ENCODE measurements at regions not wholly inside any gene's neighbourhood (a gene's known extent, or its start where the extent isn't known, plus 50 kb on each side); places are given as distances from the start of the nearest gene placed in this dataset.

DNA sequence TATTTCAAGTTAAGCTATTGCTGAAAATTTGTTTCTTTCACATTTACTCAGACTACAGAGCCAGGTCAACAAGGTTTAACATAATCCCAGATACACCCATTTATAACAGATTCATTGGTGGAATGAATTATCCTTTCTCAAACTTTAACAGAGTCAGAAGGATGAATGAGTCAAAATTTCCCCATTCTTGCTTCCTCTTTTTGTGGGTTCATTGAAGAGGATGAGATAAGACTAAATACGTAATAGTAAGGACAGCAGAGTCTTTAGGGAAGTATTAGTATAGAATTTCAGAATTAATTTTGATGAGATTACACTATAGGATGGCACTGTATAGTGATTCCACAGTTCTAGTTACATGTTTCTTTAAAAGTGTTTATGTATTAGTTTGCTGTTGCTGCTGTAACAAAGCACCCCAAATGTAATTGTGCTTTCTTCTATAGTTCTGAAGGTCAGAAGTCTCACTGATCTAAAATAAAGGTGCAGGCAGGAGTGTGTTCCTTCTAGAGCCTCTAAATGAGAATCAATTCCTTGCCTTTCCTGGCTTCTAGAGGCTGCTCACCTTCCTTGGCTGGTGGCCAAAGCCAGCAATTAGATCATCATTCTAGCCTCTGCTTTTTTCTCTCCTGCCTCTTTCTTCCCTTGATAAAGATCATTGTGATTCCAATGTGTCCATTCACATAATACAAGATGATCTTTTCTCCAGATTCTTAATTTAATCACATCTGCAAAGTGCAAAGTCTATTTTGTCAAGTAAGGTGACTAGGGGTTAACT lies 309.3 kb upstream of the PIK3C3 start:
- TF ChIP-seq, protein P1, sequence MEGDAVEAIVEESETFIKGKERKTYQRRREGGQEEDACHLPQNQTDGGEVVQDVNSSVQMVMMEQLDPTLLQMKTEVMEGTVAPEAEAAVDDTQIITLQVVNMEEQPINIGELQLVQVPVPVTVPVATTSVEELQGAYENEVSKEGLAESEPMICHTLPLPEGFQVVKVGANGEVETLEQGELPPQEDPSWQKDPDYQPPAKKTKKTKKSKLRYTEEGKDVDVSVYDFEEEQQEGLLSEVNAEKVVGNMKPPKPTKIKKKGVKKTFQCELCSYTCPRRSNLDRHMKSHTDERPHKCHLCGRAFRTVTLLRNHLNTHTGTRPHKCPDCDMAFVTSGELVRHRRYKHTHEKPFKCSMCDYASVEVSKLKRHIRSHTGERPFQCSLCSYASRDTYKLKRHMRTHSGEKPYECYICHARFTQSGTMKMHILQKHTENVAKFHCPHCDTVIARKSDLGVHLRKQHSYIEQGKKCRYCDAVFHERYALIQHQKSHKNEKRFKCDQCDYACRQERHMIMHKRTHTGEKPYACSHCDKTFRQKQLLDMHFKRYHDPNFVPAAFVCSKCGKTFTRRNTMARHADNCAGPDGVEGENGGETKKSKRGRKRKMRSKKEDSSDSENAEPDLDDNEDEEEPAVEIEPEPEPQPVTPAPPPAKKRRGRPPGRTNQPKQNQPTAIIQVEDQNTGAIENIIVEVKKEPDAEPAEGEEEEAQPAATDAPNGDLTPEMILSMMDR (IDR thresholded peaks at IDR 0.05; ENCODE audit: low read depth, low read length, poor library complexity, severe bottlenecking), result no peak
- no peak for TF ChIP-seq EZH2phosphoT487 (IDR thresholded peaks at IDR 0.05; ENCODE audit: borderline replicate concordance, low read length)
- Histone ChIP-seq H3K4me3 (ENCODE audit: low read length) (no peak overlapping the region), H3K79me2 (ENCODE audit: control insufficient read depth, low read length) (no peaks in the 10 kb centered on the region), H3K27ac (ENCODE audit: low read depth, low read length) (no peak overlapping the region), H3K36me3 (ENCODE audit: control insufficient read depth, low read length) (no peaks in the 10 kb centered on the region), H3K4me1 (ENCODE audit: control insufficient read depth, low read length) (no peaks in the 10 kb centered on the region), H3K27me3 (ENCODE audit: control insufficient read depth, low read length) (no peaks in the 10 kb centered on the region), H3F3A (ENCODE audit: control insufficient read depth, insufficient read depth) (no peaks in the 10 kb centered on the region), H3K4me2 (ENCODE audit: low read length) (no peak overlapping the region), H3K9me2 (replicated peaks; ENCODE audit: control insufficient read depth, low read length) (no peaks in the 10 kb centered on the region), H4K20me1 (ENCODE audit: control insufficient read depth, insufficient read depth, low read depth, low read length) (no peaks in the 10 kb centered on the region), H3K9me3 (ENCODE audit: control insufficient read depth, insufficient read depth, low read length) (no peaks in the 10 kb centered on the region)

DNA sequence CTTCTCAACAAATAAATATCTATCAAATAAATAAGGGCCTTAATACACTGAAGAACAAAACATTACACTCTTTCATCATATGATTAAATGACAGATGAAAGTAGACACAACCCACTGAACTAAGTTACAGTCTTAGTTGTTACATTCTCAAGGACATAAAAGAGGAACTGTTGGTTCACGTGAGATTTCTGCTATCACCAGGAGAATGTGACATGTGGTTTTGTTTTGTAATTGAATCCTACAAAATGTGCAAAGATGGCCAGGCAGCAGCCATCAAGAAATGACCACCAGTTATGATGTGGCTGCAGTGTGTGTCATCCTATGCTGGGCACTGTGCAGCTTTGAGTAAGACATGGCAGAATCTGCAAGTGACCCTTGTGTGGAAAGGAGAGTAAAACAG lies 310.6 kb upstream of the PIK3C3 start:
- Histone ChIP-seq H3F3A (ENCODE audit: control insufficient read depth, insufficient read depth) (no peaks in the 10 kb centered on the region), H3K4me3 (ENCODE audit: low read length) (no peak overlapping the region), H3K27ac (ENCODE audit: low read depth, low read length) (no peak overlapping the region), H3K79me2 (ENCODE audit: control insufficient read depth, low read length) (no peaks in the 10 kb centered on the region), H3K9me2 (replicated peaks; ENCODE audit: control insufficient read depth, low read length) (no peaks in the 10 kb centered on the region), H3K27me3 (ENCODE audit: control insufficient read depth, low read length) (no peaks in the 10 kb centered on the region), H3K4me1 (ENCODE audit: control insufficient read depth, low read length) (no peaks in the 10 kb centered on the region), H3K9me3 (ENCODE audit: control insufficient read depth, insufficient read depth, low read length) (no peaks in the 10 kb centered on the region), H4K20me1 (ENCODE audit: control insufficient read depth, insufficient read depth, low read depth, low read length) (no peaks in the 10 kb centered on the region), H3K36me3 (ENCODE audit: control insufficient read depth, low read length) (no peaks in the 10 kb centered on the region), H3K4me2 (ENCODE audit: low read length) (no peak overlapping the region)
- no peak for TF ChIP-seq EZH2phosphoT487 (IDR thresholded peaks at IDR 0.05; ENCODE audit: borderline replicate concordance, low read length)

DNA sequence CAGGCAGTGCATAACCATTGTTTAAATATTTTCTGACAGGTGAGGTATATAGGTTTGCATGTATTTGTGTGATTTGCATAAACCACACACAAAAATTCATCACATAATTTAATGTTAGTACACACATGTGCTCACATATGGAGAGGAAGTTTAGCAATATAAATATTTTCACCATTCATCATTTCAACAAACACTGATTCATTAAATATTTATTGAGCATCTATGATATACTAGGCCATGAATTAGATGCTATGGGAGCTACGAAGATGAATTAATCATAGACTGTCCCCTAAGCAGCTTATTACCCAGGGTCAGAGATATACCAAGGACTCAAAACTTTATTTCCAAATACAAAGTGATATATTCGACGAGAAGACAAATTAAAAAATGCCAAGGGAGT lies 311.6 kb upstream of the PIK3C3 start:
- no peaks in the 10 kb centered on the region for H3F3A ChIP-seq (ENCODE audit: control insufficient read depth, insufficient read depth)
- H4K20me1 ChIP-seq (ENCODE audit: control insufficient read depth, insufficient read depth, low read depth, low read length), result no peaks in the 10 kb centered on the region
- H3K9me2 ChIP-seq (replicated peaks; ENCODE audit: control insufficient read depth, low read length), result no peaks in the 10 kb centered on the region
- H3K4me1 ChIP-seq (ENCODE audit: control insufficient read depth, low read length), result no peaks in the 10 kb centered on the region
- no peaks in the 10 kb centered on the region for H3K27me3 ChIP-seq (ENCODE audit: control insufficient read depth, low read length)
- no peaks in the 10 kb centered on the region for H3K9me3 ChIP-seq (ENCODE audit: control insufficient read depth, insufficient read depth, low read length)
- H3K79me2 ChIP-seq (ENCODE audit: control insufficient read depth, low read length), result no peaks in the 10 kb centered on the region
- no peak overlapping the region for H3K27ac ChIP-seq (ENCODE audit: low read depth, low read length)
- TF ChIP-seq, protein P1 (IDR thresholded peaks at IDR 0.05; ENCODE audit: low read depth, low read length, poor library complexity, severe bottlenecking), result no peak
- TF ChIP-seq EZH2phosphoT487 (IDR thresholded peaks at IDR 0.05; ENCODE audit: borderline replicate concordance, low read length), result no peak
- H3K4me2 ChIP-seq (ENCODE audit: low read length), result no peak overlapping the region
- H3K4me3 ChIP-seq (ENCODE audit: low read length), result no peak overlapping the region
- H3K36me3 ChIP-seq (ENCODE audit: control insufficient read depth, low read length), result no peaks in the 10 kb centered on the region

DNA sequence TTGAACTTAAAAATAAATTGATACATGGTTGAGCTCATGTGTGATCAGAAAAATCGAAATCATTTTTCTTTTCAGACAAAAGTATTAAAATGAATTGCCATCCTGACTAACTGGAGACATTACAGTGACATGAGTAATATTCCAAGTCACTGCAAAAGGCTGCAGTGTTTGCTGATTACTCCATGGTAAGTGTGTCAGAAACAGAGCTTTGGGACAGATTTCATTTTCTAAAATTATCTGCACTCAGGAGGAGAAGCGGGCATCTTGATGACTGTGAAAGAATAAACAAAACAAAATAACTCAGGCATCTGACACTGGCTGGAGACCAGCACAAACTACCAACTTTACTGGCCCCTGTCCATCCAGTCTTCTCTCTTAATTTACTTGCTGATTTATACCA lies 312.3 kb upstream of the PIK3C3 start:
- H4K20me1 ChIP-seq (ENCODE audit: control insufficient read depth, insufficient read depth, low read depth, low read length), result no peaks in the 10 kb centered on the region
- no peaks in the 10 kb centered on the region for H3K4me1 ChIP-seq (ENCODE audit: control insufficient read depth, low read length)
- no peak overlapping the region for H3K4me3 ChIP-seq (ENCODE audit: low read length)
- H3K4me2 ChIP-seq (ENCODE audit: low read length), result no peak overlapping the region
- H3K9me2 ChIP-seq (replicated peaks; ENCODE audit: control insufficient read depth, low read length), result no peaks in the 10 kb centered on the region
- H3K36me3 ChIP-seq (ENCODE audit: control insufficient read depth, low read length), result no peaks in the 10 kb centered on the region
- H3K79me2 ChIP-seq (ENCODE audit: control insufficient read depth, low read length), result no peaks in the 10 kb centered on the region
- no peaks in the 10 kb centered on the region for H3K27me3 ChIP-seq (ENCODE audit: control insufficient read depth, low read length)
- H3F3A ChIP-seq (ENCODE audit: control insufficient read depth, insufficient read depth), result no peaks in the 10 kb centered on the region
- H3K27ac ChIP-seq (ENCODE audit: low read depth, low read length), result no peak overlapping the region
- H3K9me3 ChIP-seq (ENCODE audit: control insufficient read depth, insufficient read depth, low read length), result no peaks in the 10 kb centered on the region
- TF ChIP-seq EZH2phosphoT487 (IDR thresholded peaks at IDR 0.05; ENCODE audit: borderline replicate concordance, low read length), result no peak
- TF ChIP-seq, protein P1 (IDR thresholded peaks at IDR 0.05; ENCODE audit: low read depth, low read length, poor library complexity, severe bottlenecking), result no peak

Measured in DOHH2 (cell line).